ENCODE measurements at regions not wholly inside any gene's neighbourhood (a gene's known extent, or its start where the extent isn't known, plus 50 kb on each side); places are given as distances from the start of the nearest gene placed in this dataset.

DNA sequence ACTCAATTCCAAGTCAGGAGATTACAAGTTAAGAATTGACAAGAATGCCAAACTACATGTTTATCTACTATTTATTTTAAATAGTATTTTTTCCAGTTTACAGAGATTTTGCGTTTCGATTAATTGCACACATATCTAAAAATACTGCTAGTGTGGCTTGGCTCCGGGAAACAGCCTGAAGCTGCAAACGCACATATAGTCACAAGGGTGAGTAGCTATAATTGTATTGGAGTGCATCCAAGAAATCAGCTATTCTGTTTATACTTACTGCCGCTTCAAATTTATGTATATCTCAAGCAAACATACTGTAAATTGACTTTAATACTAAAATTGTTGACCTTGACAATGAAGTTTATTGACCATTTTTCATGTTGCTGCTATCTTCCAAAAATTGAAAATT lies 77.0 kb upstream of the PLSCR5 start:
- POLR2A ChIA-PET: no interaction called here
- CTCF ChIA-PET: no interaction called here
- H3K36me3 ChIP-seq (ENCODE audit: control insufficient read depth, insufficient read depth, low read length): no peaks in the 10 kb centered on the region

DNA sequence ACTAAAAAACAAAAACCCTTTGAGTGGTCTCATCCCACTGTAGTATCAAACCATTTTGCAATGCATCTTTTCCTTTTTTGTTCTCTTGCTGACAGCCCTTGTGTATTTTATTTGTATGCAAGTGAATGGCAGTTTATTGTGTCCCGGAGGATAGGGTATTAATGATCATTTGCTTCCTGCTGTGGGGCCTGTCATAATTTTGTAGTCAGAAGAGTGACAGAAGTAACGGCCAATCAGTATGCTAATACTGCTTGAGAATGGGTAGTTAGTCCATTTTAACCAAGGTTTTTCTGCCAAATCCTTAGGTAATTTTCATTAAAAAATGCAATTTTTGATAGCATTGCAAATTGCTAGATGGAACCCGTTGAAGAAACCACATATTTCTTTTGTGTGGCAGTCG lies 75.5 kb upstream of the PLSCR5 start:
- TF ChIP-seq, protein P1, sequence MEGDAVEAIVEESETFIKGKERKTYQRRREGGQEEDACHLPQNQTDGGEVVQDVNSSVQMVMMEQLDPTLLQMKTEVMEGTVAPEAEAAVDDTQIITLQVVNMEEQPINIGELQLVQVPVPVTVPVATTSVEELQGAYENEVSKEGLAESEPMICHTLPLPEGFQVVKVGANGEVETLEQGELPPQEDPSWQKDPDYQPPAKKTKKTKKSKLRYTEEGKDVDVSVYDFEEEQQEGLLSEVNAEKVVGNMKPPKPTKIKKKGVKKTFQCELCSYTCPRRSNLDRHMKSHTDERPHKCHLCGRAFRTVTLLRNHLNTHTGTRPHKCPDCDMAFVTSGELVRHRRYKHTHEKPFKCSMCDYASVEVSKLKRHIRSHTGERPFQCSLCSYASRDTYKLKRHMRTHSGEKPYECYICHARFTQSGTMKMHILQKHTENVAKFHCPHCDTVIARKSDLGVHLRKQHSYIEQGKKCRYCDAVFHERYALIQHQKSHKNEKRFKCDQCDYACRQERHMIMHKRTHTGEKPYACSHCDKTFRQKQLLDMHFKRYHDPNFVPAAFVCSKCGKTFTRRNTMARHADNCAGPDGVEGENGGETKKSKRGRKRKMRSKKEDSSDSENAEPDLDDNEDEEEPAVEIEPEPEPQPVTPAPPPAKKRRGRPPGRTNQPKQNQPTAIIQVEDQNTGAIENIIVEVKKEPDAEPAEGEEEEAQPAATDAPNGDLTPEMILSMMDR (IDR thresholded peaks at IDR 0.05; ENCODE audit: insufficient read depth, low read depth, low read length): no peak
- DNase-seq (ENCODE audit: low read depth): no peak
- no peak overlapping the region for H3K4me3 ChIP-seq (ENCODE audit: low read depth, low read length)
- H3K27me3 ChIP-seq (ENCODE audit: control insufficient read depth, insufficient read depth, low read length): no peaks in the 10 kb centered on the region
- H3K36me3 ChIP-seq (ENCODE audit: control insufficient read depth, insufficient read depth, low read length): no peaks in the 10 kb centered on the region
- ChIA-PET CTCF (no interaction called here), POLR2A (no interaction called here)

More for the DNA sequence above, 77.0 kb upstream of the PLSCR5 start:
- Histone ChIP-seq H3K4me3 (ENCODE audit: low read depth, low read length) (no peak overlapping the region), H3K27me3 (ENCODE audit: control insufficient read depth, insufficient read depth, low read length) (no peaks in the 10 kb centered on the region)
- DNase-seq (ENCODE audit: low read depth): no peak
- TF ChIP-seq, protein P1 (IDR thresholded peaks at IDR 0.05; ENCODE audit: insufficient read depth, low read depth, low read length): no peak

- POLR2A ChIA-PET: no interaction called here
- CTCF ChIA-PET: no interaction called here
- DNase-seq (ENCODE audit: low read depth): no peak
These were observed 74.8 kb upstream of the PLSCR5 start for GRCh38 chr3:146679995-146680394.

GRCh38 chr3:146679191-146679590 lies 74.0 kb upstream of the PLSCR5 start:
- ChIA-PET CTCF (no interaction called here), POLR2A (no interaction called here)
- TF ChIP-seq, protein P1 (IDR thresholded peaks at IDR 0.05; ENCODE audit: insufficient read depth, low read depth, low read length): no peak
- H3K36me3 ChIP-seq (ENCODE audit: control insufficient read depth, insufficient read depth, low read length): no peaks in the 10 kb centered on the region
- no peak for DNase-seq (ENCODE audit: low read depth)
- no peak overlapping the region for H3K4me3 ChIP-seq (ENCODE audit: low read depth, low read length)
- H3K27me3 ChIP-seq (ENCODE audit: control insufficient read depth, insufficient read depth, low read length): no peaks in the 10 kb centered on the region

More at GRCh38 chr3:146679995-146680394, 74.8 kb upstream of the PLSCR5 start:
- no peak overlapping the region for H3K4me3 ChIP-seq (ENCODE audit: low read depth, low read length)
- TF ChIP-seq, protein P1 (IDR thresholded peaks at IDR 0.05; ENCODE audit: insufficient read depth, low read depth, low read length): no peak
- no peaks in the 10 kb centered on the region for H3K27me3 ChIP-seq (ENCODE audit: control insufficient read depth, insufficient read depth, low read length)
- H3K36me3 ChIP-seq (ENCODE audit: control insufficient read depth, insufficient read depth, low read length): no peaks in the 10 kb centered on the region

DNA sequence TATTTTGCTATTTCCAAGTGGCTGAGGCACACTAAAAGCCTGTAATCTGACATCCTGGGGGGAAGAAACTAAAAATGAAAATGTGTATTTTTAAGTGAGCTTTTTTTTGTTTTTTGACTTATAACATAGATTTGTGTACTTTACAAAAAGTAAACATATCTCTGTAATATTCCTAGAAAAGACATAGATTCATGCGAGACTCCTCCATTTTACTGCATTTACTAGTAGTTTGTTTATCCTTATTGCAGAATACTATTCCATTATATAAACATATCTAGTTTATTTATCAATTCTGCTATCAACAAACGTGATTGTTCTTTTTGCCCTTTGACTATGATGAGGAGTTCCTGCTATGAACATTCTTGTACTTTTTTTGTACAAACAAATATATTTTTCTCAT lies 67.8 kb upstream of the PLSCR5 start:
- H3K36me3 ChIP-seq (ENCODE audit: control insufficient read depth, insufficient read depth, low read length): no peaks in the 10 kb centered on the region
- ChIA-PET POLR2A (no interaction called here), CTCF (interaction anchor here (1.3 kb wide), 1 partner anchor 8 kb away, joined by 4 read pairs; no protein-coding TSS in a partner anchor)
- no peaks in the 10 kb centered on the region for H3K27me3 ChIP-seq (ENCODE audit: control insufficient read depth, insufficient read depth, low read length)
- TF ChIP-seq, protein P1 (IDR thresholded peaks at IDR 0.05; ENCODE audit: insufficient read depth, low read depth, low read length): no peak
- H3K4me3 ChIP-seq (ENCODE audit: low read depth, low read length): no peak overlapping the region
- no peak for DNase-seq (ENCODE audit: low read depth)
